Endometrial microvascular endothelial cells (primary cell): ENCODE measurements at regions not wholly inside any gene's neighbourhood (a gene's known extent, or its start where the extent isn't known, plus 50 kb on each side); places are given as distances from the start of the nearest gene placed in this dataset.

Experiments used
- in situ Hi-C: cut with HindIII; loops from 2 replicates; pipeline ENCODE4 v1.10.0; 2017; ENCODE audit warnings: low sequenced_read_pairs, low pct_unique_long_range_greater_than_20kb; ENCODE audit errors: inconsistent ontology term

DNA sequence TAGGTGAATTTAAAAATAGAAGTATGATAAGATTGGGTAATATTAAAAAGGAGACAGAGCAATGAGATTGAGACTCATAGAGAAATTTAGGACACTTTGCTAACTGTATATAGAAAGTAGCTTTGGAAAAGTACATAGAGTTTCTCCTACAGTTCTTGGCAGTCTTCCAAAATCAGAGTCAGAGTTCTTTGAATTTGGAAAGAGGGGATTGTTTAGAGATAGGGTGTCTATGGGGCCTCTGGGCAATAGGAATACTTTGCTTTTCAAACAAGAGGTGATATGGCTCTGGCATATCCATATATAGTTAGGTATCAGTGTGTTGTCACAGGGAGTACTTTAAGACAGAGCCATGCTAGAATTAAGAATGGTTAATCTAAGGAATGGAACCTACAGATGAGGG lies 477.1 kb upstream of the KCNMB2 start:
- in situ Hi-C loops, result no loop called here

DNA sequence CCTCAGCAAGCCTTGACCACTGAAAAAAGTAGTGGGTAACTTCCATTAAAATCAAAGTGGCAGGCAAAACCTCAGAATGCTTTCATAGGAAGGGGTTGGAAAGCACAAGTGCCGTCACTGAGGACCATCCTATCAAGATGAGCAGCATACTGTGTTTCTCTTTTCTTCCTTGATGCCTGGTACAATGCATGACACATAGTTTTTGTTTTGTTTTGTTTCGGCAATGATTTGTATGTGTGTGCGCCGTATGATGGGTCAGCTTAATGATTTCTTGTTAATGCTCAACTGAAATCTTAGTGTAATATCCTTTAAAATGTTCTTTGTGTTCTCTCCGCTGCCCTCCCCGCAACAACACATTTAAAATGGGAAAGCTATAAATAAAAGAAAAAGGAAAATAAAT lies 476.4 kb upstream of the KCNMB2 start:
- in situ Hi-C loops, result no loop called here

DNA sequence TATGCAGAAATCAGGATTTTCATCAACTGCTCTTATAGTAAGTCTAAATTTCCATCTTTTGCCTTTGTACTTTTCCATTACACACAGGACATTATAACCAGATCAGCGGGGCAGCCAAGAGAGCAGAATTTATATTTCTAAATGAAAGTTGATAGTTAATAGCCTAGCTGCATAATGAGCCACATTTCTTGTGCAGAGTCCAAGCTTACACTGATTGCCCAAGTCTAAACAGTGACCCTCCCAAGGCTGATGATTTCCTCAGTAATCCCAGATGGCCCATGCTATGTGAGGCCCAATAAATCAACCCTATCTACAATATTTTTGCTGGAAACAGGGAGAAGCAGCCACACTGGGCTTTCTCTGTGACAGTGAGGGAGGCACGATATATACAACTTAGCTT lies 475.8 kb upstream of the KCNMB2 start:
- in situ Hi-C loops, result no loop called here

DNA sequence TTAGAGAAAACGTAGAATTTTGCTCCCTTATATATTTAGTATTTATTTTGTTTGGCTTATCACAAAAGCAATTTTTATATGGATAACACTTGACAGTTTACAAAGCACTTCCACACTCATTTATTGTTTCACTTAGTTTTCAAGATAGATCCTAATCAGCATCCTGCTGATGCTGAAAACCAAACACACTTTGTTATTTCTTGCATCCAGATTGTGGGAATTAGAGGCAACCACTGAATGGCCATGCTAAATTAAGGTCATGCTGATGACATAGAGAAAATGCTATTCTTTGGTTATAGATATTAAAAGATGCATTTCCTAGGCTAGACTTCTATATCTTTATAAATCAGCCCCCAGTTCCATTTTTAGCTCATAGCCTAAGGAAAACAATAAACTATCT lies 474.1 kb upstream of the KCNMB2 start:
- in situ Hi-C loops, result no loop called here

DNA sequence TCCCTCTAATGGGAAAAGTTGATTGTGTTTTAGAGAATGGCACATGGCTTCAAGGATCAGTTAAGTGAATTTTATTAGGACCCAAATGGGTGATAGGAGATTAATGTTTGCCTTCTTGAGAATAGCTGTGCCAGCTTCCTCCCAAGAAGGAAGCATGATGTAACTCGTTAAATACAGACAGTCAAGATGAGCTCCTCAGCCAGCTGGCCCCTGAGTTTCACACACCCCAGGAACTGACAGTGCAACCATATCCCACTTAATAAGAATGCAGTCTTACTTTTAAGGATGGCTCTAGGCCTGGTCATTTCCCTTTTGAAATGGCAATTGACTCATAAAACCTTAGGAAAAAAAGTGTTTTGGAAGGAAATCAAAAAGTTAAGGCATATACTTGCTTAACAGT lies 472.8 kb upstream of the KCNMB2 start:
- in situ Hi-C loops, result no loop called here

DNA sequence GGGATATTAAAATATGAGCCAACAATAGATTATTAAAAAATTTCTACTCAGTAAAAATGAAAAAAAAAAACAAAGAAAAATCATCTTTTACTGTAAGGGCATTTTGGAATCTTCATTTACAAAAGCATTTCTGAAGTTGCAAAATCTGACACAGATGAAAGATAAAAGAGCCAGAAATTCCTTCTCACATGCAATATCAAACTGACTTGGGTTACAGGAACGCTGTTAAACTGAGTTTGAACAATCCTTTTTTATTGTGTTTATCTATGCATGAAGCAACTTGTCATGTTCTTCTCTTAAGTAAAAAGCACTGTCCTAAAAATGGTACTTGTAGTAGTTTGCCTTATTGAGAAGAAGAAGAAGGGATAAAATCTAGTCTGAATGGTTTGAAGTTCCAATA lies 468.5 kb upstream of the KCNMB2 start:
- in situ Hi-C loops, result no loop called here

DNA sequence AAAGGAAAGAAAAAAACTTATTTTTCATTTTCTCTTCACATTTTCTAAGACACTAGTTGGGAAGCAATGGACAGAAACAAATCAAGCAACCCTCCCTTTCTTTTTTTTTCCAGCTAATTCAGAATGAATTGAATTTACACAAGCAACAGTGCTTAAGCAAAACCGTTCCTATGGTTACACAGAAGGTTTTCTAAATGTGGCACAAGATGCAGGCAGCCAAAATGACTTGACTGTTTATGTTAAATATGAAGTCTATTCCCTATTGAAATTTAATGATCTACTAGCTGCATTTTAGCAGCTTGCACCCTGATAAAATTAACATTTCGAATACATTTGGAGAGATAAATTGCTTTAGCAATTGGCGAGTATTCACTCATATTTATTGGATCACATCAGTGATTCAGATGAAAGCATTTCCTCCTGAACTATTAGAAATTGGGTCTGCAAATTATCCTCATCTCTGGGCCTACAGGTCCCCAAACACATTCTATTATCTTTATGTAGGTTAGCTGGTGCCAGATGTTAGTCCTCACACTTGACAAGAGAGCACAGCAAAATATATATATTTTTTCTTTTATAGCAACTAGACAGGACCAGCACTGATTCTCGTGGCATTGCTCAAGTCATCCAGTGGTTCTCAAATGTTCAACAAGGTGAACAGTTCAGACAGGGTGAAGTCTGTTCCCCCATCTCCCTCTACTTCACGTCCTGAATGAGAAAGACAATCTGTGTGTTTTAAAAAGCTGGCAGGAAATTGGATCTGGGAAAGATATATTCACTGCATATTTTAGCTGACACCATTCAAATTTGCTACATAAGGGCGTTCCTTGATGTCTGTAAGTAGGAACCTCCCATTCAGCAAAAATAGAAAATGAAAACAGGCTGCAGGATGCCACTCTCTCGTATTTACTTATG lies 463.6 kb upstream of the KCNMB2 start:
- in situ Hi-C loops, result no loop called here

DNA sequence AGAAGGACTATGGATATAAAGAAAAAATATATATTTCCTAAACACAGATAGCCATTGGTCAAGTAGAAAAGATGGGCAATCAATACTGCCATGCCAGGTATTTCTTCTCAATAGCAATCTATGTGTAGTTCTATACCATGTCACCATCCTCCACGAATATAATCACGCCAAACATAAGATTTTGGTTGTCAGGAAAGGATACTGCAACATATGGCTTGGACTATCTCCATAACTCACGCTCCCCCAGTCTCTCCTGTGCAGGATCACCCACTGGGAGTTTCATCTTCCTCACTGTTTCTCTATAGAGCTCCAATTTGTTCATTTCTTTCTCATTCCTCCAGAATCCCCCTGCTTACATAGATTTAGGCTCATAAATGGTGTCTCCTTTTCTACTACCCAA lies 462.9 kb upstream of the KCNMB2 start:
- in situ Hi-C loops, result no loop called here

DNA sequence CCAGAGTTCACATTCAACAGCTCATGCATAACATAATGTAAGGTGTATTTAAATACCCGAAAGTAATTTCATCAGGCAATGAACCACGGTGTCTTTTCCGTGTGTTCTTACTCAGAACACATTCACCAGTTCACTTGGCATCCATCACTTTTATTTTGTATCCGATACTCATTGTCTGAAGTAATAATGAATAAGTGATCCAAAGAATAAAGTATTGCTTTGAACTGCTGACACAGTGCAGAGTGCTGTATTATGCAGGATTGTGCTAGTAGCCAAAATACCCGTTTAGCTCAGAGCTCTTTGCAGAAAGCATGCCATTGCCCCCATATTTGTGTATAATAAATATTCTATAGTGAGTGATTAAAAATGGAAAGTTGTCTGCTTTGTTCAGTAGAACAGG lies 460.9 kb upstream of the KCNMB2 start:
- in situ Hi-C loops, result no loop called here

DNA sequence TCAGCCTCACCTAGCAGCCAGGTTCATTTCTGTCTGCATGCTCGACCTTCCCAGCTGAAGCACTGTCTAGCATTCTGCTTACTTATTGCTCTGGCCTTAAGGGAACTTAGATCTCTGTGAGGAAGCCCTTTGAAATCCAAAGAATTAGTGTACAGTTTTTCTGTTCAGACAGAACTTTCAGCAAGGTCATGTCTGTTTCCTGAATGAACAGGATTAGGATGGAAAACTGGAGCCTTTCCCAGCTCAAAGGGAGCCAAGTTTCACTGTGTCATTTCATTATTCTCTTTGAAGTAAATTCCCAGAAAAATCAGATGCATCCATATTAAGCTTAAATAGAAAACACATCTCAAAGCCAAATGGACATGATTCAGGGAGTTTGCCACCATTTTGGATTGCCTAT lies 457.3 kb upstream of the KCNMB2 start:
- in situ Hi-C loops, result no loop called here

DNA sequence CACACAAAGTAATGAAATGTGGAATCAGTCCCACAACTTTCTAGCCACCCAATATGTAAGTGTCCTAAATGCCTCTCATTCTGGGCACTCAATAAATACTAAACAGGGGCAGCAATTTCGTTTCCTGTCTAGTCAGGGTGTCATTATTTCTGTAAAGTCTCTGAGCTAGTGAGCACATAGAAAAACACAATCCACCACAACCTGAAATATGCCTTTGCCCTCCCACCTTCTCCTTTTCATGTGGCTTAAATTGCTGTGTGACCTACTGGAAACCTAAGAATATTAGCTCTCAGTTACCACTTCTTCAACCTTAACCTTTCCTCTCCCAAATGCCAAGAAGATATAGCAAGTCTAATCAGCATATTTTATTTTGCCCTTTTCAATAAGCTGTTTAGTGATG lies 456.3 kb upstream of the KCNMB2 start:
- in situ Hi-C loops, result no loop called here

DNA sequence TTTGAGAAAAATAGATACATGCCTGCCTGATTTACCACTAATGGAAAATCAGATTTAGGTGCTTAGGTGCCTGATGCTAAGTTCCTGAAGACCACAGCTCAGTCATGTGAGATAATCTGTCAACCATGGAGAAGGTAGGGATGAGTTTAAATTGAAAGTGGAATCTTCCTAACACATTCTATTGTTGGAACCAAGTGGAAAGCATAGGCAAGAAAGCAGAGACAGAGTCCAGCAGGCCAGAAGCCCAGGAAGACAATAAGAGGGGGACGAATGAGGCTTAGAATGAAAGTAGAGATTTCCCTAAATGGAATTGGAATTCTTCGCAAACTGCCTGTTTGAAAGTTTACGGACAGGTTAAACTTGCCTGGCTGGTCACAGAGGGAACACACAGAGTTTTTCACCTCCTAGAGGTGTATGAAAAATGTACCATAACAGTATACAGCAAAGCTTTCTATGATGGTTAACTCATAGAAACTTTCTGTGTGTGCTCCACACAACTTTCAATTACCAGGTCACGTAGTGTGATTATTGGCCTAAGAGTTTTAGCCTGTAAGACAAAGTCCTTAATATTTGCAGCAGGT lies 453.8 kb upstream of the KCNMB2 start:
- in situ Hi-C loops, result no loop called here

DNA sequence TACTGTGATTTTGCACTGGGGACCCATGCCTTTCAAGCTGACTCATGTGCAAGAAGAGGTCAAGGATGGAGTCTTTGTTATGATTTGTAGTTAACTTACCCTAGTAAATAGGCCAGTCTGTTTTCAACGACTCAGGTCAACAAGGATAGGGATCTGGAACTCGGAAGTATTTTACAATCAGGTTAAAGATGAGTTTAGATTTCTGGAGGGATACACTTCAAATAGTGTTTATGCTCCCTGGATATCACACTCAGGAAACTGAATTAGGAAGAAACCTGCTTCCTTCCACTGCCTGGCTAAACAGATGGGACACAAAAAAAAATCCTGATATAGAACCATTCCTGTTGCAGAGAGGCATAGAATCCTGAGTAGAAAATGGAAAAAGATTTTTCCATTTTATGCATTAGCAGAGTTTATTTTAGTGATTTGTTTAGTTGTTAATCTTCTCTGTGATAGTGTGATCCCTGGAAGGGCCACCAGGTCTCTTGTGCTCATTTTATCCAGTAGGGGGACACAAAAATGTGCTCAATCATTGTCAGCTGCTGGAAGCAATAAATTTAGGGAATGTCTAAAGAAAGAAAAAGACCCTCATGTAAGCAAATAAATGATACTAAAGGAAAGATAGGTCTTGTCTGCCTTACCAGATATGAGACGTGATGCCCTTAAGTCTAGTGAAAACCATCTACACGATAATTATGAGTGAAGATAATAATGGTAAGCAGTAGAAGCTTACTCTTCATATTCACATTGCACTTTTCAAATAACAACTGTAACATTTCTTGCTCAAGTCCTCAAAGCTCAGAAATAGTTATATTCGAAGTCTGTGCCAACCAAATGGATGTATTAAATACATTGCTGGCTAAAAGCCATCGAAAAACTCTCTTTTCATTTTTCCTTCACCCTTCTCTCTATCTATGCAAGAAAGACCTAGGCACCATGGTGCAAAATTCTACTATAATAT lies 452.1 kb upstream of the KCNMB2 start:
- in situ Hi-C loops, result no loop called here

DNA sequence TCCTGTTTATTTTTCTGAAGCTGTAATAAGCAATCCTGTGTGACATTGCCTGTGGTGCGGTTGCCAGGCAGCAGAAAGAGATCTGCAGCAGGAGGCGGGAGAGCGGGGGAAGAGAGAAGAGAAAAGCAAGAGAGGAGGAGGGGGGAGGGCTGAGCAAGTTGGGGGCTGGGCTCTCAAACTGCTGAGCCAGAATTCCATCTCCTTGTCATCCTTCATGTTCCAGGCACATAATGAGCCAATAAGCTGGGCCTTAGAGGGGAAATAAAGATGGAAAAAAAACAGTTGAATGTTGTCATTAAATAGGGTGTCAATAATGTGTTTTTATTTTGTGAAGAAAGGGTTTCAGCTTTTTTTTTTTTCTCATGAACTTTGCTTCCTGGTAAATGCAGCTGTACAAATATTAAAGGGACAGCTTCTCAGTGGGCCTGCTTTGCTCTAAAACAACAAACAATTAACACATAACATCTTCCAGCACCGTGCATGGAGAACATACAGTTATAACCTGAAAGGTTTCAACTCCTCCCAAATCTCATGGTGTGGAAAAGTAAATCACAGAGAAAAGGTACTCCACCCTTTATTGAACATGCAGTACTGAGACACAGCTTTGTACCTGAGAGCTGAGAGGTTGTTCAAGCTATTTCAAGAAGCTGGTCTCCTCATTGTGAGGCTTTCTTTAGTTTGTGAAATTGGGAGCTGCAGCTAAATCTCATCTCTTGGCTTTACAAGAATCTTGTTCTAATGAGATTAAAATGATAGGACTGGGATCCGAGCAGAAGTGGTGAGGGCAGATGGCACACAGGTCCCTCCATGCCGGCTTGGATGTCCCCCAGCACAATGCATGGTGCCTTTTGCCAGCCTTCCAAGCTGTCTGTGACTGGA lies 451.1 kb upstream of the KCNMB2 start:
- in situ Hi-C loops, result no loop called here

DNA sequence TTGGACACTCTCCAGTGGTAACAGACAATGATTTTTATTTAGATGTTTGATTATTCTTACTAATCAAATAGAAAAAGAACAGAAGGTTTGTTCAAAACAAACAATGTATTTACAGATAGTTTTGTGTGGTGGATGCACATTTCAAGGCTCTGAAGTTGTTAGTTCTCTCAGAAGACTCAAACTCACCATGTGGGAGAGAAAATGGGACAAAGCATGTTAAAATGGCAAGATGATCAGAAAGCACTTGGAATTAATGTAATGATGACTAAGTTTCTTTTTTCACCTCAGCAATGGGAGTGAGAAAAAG lies 450.5 kb upstream of the KCNMB2 start:
- in situ Hi-C loops, result no loop called here

DNA sequence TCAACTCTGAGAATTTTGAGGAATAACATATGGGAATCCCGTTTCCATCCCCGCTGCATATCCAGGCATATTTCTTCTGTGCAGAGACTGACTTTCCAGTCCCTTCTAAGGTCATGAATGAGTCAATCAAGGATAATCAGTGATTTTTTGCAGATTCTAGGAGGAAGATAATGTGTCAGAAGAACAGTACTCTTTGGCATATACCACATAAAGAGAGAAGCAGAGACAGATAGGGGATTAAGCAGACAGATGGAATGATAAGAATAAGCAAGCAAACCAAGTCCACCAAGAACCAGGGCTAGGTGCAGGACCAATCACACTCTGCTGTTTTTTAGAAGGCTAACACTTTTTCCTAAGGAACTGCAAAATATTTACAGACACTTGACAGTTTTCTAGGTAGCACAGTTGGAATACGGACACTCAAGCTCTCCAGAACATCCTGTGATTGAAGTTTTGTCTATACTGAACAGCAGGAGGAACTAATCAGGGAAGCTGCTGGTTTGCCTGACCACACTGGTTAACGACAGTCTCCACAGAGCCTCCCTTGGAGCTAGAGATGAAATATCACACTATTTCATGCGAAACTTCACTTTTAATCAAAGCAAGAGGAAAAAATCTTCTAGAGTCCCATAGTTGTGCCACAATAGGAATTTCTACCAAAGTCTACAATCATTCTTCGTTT lies 450.0 kb upstream of the KCNMB2 start:
- in situ Hi-C loops, result no loop called here

DNA sequence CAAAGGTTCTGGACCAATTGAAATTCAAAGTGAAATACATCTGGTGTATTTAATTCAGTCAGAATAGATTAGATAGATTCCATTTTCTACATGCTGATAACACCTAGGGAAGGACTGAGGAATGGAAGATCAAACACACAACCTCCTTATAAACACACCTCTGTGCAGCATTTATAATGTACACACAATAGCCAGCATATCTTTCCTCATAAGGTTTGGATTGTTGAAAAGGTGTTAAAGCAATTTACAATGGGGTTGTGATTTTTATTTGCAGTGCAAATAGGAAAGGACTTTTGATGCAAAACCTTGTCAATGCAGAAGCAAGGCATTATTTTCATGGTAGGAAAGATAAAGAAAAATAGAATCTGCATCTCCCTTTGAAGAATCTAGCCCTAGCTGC lies 448.9 kb upstream of the KCNMB2 start:
- in situ Hi-C loops, result no loop called here

DNA sequence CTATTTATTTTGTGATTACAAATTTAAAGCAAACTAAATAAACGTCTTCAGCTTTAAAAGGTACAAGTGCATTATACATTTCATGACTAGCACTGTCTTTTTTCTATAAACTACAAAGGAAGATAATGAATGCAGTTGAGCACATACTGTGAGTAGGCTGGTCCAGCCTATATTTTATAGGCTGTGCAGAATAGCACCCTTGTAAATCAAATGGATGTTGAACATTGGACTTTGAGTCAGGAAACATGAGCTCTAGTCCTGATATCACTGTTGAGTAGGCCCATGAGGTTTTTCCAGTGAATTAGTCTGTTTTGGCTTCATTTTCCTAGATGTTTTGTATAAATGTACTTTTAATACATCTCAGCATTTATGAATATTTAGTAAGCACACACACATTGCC lies 447.3 kb upstream of the KCNMB2 start:
- in situ Hi-C loops, result no loop called here
